ENCODE measurements at regions not wholly inside any gene's neighbourhood (a gene's known extent, or its start where the extent isn't known, plus 50 kb on each side); places are given as distances from the start of the nearest gene placed in this dataset.
"Not testable (repeated sequence)": the region's sequence is repeated elsewhere in the genome, so short reads cannot be mapped to it uniquely, and the experiment has no call there.

DNA sequence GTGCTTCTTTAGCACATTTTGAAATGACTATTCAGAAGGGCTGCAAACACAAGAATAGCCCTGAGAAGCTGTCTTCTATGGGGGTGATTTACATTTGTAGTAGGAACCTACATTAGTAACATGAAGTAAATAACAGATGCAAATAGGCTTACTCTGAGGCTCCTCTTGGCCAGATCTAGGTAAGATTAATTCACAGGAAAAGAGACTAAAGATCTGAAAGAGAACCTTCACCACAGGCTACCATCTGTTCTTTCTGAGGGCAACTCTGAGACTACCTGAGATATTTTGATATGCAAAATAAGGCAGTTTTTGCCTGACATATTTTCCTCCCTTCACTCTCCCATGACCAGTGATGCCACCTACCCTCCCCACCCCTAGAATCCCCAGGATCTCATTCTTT, 1267.8 kb downstream of the PLA2G4A start:
- no peak for DNase-seq

DNA sequence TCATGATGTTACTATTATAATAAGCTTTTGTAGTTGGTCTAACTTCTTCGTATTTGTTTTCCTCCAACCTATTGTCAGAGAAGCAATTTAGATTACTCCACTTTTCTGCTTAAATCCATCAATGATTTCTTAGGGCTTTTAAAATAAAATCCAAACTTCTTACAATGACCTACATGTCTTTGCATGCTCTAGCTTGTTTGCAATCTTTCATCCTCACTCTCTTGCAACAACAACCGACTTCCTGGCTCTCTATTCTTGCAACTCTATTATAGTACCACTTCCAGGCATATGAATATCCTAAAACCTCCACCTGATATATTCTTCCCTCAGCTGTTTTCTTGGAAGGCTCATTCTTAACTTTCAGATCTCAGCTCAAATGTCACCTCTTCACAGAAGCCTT, 1288.7 kb downstream of the PLA2G4A start:
- no peak for DNase-seq

DNA sequence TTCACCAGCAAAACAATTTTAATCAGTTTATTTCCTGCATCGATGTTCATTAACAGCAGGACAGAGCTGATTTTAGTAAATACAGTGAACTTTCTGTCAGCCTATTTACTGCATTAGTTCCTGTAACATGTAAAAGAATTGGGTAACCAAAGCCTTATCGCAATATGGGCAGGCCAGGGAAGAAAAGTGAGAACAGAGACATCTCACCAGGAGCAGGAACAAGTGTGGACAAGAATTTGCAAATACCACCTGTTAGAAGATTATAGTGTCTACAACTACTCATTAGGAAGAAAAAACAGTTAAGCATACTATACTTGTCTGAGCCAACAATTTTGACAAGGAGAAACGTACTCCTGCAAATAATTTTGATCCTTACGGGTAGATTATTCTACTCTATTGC, 1293.9 kb downstream of the PLA2G4A start:
- DNase-seq = no peak

DNA sequence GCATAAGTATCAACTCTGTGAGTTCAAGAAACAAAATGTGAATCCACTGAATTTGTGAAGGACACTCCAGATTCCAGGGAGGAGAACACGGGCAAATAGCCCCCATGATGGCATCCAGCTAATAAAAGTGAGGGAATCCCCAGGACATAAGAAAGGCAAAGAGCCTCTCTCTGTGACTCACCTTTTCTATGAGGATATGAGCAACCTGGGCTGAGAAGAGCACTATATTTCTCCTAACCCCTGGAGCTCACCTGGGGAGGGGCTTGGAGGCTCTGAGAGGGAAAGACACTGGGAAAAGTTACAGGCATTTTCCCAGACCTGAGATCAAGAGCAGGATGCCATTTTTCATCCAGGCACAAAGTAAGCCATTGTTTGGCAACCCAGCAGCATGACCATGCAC, 1298.8 kb downstream of the PLA2G4A start:
- DNase-seq = no peak

DNA sequence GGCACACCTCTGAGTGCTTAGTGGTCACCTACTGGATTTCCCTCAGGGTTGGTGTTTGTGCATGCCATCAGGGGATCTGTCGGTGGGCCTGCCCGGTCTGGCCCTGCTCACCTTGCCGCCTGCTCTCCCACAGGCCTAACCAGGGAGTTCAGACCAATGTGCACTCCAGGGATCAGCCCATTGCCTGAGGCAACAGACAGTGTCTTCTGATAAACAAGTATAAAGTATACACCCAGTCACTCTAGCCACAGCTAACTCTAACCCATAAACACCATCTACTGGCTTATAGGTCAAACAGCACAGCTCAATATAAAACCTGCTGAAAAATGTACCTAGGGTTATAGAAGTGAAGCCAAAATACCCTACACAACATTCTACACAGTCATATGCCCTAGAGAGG, 1300.0 kb downstream of the PLA2G4A start:
- DNase-seq = no peak

DNA sequence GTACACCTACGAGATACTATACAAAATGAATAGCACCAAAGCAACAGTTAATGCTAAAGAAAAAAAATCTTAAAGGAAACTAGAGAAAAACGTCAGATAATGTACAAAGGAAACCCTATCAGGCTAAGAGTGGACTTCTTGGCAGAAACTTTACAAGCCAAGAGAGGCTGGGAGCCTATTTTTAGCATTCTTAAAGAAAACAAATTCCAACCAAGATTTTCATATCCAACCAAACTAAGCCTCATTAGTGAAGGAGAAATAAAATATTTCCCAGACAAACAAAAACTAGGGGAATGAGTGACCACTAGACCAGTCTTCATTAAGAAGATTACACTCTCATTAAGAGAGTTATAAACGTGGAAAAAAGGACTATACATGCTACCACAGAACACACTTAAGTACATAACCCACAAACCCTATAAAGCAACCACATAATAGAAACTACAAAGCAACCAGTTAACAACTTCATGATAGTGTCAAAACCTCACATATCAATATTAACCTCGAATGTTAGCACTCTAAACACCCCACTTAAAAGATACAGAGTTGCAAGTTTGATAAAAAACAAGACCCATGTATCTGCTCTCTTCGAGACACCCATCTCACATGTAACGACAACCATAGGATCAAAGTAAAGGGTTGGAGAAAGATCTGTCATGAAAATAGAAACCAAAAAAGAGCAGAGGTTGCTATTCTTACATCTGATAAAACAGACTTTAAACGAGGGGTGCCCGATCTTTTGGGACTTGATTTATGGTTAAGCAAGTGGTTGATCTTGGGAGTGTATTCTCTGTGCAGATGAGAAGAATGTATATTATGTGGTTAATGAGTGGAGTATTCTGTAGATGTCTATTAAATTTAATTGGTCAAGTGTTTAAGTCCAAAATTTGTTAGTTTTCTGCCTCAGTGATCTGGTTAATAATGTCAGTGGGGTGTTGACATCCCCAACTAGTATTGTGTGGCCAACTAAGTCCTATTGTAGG, 1301.4 kb downstream of the PLA2G4A start:
- DNase-seq = no peak

DNA sequence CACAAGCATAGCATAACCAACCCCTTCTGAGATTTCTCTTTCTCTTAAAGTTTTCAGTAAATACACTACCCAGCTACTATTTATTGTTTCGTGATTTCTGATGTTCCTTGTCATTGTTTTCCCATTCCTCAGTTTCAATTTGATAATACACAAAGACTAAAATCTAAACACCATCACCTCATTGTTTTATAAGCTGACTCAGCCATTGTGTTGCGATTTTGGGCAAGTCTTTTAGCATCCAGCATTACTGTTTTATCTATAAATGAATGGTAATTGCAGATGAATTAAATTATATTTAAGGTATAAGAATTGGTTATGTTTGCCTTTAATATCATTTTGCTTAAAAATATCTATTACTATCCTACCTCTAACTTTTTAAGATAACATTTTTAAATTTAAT, 1308.5 kb downstream of the PLA2G4A start:
- DNase-seq = no peak

DNA sequence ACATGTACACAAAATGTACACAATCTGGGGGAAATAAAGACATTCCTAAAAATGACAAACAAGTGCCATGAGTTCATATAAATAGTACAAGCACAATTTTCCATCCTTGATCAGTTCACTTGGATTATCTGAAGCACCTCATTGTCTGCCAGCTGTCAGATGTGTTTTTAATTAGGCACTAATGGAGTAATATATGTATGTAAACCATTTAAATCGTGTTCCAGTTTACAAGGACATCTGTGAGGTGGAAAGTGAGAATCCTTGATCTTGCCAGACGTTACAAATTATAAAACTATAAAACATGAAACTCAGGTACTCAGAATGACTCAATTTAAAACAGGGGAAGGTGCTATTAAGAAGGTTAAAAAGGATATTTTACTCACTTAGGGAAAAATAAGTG, 1312.2 kb downstream of the PLA2G4A start:
- no peak for DNase-seq

DNA sequence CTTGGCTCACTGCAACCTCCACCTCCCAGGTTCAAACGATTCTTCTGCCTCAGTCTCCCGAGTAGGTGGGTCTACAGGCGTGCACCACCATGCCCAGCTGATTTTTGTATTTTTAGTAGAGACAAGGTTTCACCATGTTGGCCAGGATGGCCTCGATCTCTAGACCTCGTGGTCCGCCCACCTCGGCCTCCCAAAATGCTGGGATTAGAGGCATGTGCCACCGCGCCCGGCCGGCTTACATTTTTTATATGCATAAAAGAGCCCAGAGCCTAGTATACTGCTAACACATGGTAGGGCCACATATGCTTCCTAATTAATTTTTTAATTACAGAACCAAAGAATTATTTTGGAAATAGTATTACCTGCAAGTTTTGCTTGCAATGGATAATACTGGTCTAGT, 1325.4 kb downstream of the PLA2G4A start:
- no peak for DNase-seq

DNA sequence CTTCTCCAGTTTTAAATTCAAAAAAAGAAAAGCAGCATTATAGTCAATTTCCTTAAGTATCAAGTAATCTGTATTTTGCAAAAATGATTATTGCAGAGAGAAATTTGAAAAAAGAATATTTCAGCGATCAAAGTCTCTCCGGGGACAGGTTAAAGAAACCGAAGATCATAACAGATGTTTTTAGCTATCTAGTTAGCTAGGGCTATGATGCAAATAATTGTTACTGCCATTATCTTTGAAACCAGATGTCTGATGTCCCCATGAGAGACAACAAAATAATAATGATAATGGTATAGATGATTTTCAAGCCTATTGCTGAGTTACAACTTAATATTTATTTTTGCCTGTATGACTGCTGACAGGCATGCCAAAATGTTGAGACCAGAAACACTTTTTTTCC, 1326.0 kb downstream of the PLA2G4A start:
- no peak for DNase-seq

DNA sequence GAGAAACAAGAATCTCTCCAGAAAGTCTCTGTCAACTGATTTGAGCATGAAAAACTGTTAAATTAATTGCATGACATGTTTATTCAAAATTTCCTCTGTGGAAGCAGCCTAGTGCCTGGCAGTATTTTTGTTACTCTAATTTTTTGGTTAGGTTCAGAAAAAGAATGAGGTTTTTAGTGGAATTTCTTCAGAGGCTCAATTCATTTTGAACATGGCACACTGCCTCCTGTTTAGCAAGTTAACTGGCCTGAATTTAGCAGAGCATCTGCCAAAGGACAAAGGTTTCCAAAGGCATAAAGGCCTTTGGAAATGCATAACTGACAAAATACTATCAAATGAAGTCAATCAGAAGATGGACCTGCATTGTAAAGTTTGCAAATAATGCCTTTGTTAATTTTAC, 1326.5 kb downstream of the PLA2G4A start:
- no peak for DNase-seq

DNA sequence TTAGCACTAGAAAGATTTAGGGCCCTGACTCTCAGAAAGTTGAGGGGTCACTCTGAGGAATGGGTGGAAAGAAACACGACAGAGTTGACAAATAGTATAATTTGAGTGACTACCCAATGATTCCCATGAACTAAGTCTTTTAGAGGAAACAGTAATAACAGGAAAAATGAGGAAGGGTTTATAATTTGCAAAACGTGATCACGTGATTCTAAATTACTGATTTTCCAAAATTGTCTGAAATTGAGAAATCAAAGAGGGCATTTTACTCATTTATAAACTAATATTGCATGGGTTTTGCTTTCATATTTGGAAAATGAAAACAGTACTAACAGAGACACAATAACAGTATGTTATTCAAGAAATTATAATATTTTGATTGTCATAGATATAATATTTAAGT, 1335.7 kb downstream of the PLA2G4A start:
- no peak for DNase-seq

DNA sequence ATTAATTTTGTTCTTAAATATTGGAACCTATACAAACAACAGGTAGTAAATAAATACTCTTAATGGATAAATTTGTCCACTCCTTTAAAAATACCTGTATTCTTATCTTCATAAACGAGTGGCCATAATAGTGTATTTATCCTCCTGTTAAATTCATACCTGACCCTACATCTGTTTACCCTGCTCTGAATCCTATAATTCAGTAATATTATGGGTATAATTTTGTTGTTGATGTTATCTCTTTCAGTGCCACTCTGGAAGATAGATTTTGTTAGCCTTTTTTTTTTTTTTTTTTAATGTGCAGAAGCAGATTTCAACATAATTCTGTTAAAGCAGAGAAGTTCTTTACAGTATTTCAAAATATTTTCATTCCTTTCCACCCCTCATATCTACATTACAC, 1337.9 kb downstream of the PLA2G4A start:
- DNase-seq = no peak

DNA sequence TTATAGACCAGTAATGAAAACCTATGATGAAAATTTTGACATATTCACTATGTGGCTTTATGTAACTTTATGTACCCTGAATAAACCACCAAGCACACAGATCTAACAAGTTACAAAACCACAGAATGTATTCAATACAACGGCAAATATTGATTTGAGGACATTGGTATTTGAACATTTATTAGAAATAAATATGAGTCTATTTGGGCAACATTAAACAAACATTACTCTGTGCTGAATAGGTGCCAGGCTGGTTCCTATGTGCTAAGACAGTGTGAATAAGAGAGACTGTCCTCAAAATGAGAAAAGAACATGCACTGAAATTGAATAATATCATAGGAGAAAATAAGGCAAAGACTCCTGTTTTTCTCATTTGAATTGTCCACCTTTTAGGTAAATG, 1341.2 kb downstream of the PLA2G4A start:
- no peak for DNase-seq

DNA sequence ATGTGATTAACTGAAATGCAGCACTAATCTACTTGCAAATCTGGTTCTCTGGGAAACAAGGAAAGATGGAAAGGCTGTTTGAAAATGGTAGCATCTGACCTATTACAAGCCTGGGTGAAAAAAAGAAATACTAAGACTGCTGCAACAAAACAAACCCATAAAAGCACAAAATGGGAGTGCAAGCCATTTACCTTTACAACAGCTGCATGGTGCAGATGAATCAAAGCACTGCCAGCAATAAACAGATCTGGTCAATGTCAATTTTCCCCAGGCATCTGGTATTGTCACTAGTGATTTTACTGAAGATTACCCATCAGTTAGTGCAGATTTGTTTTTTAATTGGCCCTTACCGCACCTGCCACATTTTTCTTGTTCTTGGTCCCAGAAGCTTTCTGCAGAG, 1341.7 kb downstream of the PLA2G4A start:
- no peak for DNase-seq

DNA sequence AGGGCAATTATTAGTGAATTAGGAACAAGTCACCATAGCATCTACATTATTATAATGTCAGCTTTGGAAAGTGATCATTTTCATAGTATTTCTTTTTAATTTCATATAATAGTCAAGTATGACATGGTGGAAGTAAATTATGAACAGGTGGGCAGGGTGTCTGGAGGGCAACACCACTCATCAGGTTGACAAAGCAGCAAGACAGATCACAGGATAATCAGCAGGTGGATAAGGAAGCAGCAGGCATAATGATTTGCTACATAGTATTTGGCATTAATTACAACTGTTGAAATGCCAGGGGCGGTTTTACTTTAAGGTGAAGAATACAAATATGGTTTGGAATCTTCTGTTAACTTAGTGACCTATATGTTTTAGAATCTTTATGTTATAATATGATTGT, 1342.2 kb downstream of the PLA2G4A start:
- no peak for DNase-seq

DNA sequence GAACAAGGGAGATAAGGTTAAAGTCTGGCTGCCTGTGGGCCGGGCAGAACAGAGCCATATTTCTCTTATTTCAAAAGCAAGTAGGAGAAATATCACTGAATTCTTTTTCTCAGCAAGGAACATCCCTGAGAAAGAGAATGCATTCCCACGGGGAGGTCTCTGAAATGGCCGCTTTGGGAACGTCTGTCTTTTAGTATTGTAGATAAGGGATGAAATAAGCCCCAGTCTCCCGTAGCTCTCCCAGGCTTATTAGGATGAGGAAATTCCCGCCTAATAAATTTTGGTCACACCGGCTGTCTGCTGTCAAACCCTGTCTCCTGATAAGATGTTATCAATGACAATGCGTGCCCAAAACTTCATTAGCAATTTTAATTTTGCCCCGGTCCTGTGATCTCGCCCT, 1353.3 kb downstream of the PLA2G4A start:
- DNase-seq = not testable (repeated sequence)

DNA sequence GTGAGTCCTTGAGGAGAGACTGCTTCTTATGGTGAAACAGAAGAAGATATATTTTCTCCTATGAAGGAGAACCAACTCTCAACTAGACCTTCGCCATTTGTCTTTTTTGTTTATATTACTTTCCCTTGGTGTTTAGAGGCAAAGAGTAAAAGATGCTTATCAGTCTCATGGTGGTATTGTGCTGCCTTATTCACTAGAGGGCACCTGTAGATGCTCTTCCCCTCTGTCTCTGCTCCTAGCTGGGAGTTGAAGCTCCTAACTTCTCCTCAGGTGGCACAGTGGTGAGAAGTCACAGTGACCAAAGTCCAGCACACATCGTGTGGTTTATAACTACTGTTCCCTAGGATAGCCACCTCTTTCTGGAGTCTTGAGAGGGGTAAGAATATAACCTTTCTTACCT, 1359.6 kb downstream of the PLA2G4A start:
- DNase-seq = no peak

DNA sequence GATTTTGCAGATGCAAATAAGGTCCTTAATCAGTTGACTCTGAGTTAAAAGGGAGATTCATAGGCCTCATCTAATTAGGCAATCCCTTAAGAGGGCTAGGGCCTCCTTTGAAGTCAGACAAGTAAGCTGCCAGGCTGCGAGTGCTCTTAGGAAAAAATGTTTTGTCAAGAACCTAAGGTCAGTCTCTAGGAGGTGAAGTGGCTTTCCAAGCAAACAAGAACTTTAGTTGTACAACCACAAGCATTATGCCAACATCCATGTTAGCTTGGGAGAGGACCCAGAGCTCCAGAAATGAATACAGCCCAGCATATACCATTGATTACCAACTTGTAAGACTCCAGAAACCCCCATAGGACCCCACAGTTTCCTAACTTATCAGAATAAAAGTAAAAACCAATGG, 1366.2 kb downstream of the PLA2G4A start:
- no peak for DNase-seq

DNA sequence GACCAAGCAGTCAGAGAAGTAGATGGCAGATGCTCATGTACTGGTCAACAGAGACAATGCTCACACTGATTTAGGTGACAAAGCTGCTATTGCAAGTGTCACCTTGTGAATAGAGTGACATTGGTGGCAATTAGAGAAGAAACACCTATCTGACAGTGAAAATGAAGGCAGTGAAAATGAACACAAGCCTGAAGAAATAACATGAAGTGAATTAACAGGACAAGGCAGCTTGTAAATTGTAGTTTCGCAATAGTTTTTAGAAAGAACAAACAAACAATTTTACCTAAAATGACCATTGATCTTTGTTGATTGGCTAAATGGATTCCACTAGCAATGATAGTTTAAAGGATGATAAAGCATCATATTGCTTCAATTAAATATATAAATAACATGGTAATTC, 1389.5 kb downstream of the PLA2G4A start:
- DNase-seq = no peak

DNA sequence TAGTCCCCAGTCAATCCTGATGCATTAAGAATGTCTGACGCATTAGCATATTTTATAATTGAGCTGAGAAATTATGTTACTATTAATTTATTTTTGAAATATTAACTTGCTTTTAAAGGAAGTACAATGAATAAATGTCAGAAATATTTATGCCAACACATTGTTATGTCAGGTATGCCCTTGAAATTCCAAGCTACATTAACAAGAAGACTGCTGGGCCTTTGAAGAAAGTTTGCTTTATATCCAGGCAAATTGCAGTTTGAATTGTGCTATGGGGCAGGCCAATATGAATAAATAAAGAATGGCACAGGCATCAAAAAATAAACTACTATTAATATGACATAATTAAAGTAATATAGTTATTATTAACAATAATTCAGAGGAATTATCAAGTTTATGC, 1391.3 kb downstream of the PLA2G4A start:
- no peak for DNase-seq

DNA sequence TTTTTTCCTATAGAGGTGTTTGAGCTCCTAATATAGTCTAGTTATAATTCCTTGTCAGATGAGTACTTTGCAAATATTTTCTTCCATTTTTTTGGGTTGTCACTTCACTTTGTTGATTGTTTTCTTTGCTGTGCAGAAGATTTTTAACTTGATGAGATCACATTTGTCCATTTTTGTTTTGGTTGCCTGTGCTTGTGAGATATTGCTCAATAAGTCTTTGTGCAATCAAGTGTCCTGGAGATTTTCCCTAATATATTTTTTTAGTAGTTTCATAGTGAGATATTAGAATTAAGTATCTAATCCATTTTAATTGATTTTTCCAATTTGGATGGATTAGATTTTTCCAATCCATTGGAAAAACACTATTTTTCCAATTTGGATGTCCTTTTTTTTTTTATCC, 1395.5 kb downstream of the PLA2G4A start:
- no peak for DNase-seq

DNA sequence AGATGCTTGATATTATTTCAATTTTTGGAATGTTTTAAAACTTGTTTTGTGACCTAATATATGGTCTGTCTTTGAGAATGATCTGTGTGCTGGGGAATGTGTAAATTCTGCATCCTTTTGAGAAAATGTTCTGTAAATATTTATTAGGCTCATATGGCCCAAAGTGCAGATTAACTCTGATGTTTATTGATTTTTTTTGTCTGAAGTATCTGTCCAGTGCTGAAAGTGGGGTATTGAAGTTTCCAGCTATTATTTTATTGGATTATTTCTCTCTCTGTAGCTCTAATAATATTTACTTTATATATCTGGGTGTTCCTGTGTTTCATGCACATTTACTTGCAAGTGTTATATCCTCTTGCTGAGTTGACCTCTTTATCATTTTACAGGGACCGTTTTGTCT, 1397.2 kb downstream of the PLA2G4A start:
- DNase-seq = no peak

DNA sequence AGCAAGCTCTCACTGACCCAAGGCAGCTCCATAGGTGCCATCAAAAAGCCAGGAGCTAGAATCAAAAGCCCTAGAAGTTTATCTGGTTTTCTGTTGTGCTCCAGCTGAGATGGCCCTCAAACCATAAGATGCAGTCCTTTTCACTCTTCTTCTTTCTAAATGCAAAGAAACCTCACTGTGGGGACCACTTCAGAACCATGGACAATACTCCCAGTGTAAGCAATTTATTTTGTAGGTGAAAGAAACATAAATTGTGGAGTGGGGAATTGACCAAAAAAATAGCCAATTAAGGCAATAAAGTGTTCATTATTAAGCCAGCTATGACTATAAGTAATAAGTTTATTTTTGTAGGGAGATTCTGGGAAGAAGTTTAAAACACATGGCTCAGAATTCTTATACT, 1399.9 kb downstream of the PLA2G4A start:
- DNase-seq = no peak

Data from activated CD4-positive, CD25-positive, alpha-beta regulatory T cell treated with anti-CD3 and anti-CD28 coated beads, Interleukin-2, amount 50 U/mL, for 72 hours (primary cell).